ENCODE measurements at regions not wholly inside any gene's neighbourhood (a gene's known extent, or its start where the extent isn't known, plus 50 kb on each side); places are given as distances from the start of the nearest gene placed in this dataset.

- Histone ChIP-seq H3K27me3 (ENCODE audit: control insufficient read depth in 1 of 2, insufficient read depth in 2 of 2, low read length in 2 of 2) (no peaks in the 10 kb centered on the region), H3K9ac (ENCODE audit: low read depth in 1 of 2, low read length in 2 of 2) (no peak overlapping the region), H3K36me3 (ENCODE audit: control insufficient read depth in 1 of 2, insufficient read depth in 2 of 2, low read length in 2 of 2) (no peaks in the 10 kb centered on the region), H3K27ac (ENCODE audit: low read depth, low read length) (no peak overlapping the region), H3K9me3 (ENCODE audit: control insufficient read depth in 1 of 2, low read length in 2 of 2) (peaks cover 0 to 4% of the 10 kb centered on the region in 2 donors), H3K4me3 (ENCODE audit: low read depth in 1 of 2, low read length in 2 of 2) (no peak overlapping the region), H3K4me1 (ENCODE audit: control insufficient read depth in 1 of 2, insufficient read depth in 2 of 2, low read length in 2 of 2) (no peaks in the 10 kb centered on the region)
Measured at GRCh38 chr22:47781427-47782111, 1019.1 kb downstream of the TBC1D22A start.

GRCh38 chr22:47781024-47781423, 1018.6 kb downstream of the TBC1D22A start:
- no peak overlapping the region for H3K9ac ChIP-seq (ENCODE audit: low read depth in 1 of 2, low read length in 2 of 2)
- H3K27me3 ChIP-seq (ENCODE audit: control insufficient read depth in 1 of 2, insufficient read depth in 2 of 2, low read length in 2 of 2) = no peaks in the 10 kb centered on the region
- no peak overlapping the region for H3K27ac ChIP-seq (ENCODE audit: low read depth, low read length)
- peaks cover 0 to 4% of the 10 kb centered on the region in 2 donors for H3K9me3 ChIP-seq (ENCODE audit: control insufficient read depth in 1 of 2, low read length in 2 of 2)
- H3K36me3 ChIP-seq (ENCODE audit: control insufficient read depth in 1 of 2, insufficient read depth in 2 of 2, low read length in 2 of 2) = no peaks in the 10 kb centered on the region
- H3K4me1 ChIP-seq (ENCODE audit: control insufficient read depth in 1 of 2, insufficient read depth in 2 of 2, low read length in 2 of 2) = no peaks in the 10 kb centered on the region
- H3K4me3 ChIP-seq (ENCODE audit: low read depth in 1 of 2, low read length in 2 of 2) = no peak overlapping the region

- no peak overlapping the region for H3K4me3 ChIP-seq (ENCODE audit: low read depth in 1 of 2, low read length in 2 of 2)
- H3K9ac ChIP-seq (ENCODE audit: low read depth in 1 of 2, low read length in 2 of 2) = no peak overlapping the region
- H3K27ac ChIP-seq (ENCODE audit: low read depth, low read length) = no peak overlapping the region
- H3K27me3 ChIP-seq (ENCODE audit: control insufficient read depth in 1 of 2, insufficient read depth in 2 of 2, low read length in 2 of 2) = no peaks in the 10 kb centered on the region
- H3K9me3 ChIP-seq (ENCODE audit: control insufficient read depth in 1 of 2, low read length in 2 of 2) = peaks cover 0 to 4% of the 10 kb centered on the region in 2 donors
- no peaks in the 10 kb centered on the region for H3K36me3 ChIP-seq (ENCODE audit: control insufficient read depth in 1 of 2, insufficient read depth in 2 of 2, low read length in 2 of 2)
- H3K4me1 ChIP-seq (ENCODE audit: control insufficient read depth in 1 of 2, insufficient read depth in 2 of 2, low read length in 2 of 2) = no peaks in the 10 kb centered on the region
Measured at GRCh38 chr22:47780281-47780875, 1017.9 kb downstream of the TBC1D22A start.

GRCh38 chr22:47779474-47779873, 1017.0 kb downstream of the TBC1D22A start:
- H3K27me3 ChIP-seq (ENCODE audit: control insufficient read depth in 1 of 2, insufficient read depth in 2 of 2, low read length in 2 of 2) = no peaks in the 10 kb centered on the region
- no peaks in the 10 kb centered on the region for H3K9me3 ChIP-seq (ENCODE audit: control insufficient read depth in 1 of 2, low read length in 2 of 2)

GRCh38 chr22:47778160-47778658, 1015.8 kb downstream of the TBC1D22A start:
- no peaks in the 10 kb centered on the region for H3K27me3 ChIP-seq (ENCODE audit: control insufficient read depth in 1 of 2, insufficient read depth in 2 of 2, low read length in 2 of 2)
- no peak overlapping the region for H3K4me3 ChIP-seq (ENCODE audit: low read depth in 1 of 2, low read length in 2 of 2)
- no peak overlapping the region for H3K9ac ChIP-seq (ENCODE audit: low read depth in 1 of 2, low read length in 2 of 2)
- no peak overlapping the region for H3K27ac ChIP-seq (ENCODE audit: low read depth, low read length)
- no peaks in the 10 kb centered on the region for H3K4me1 ChIP-seq (ENCODE audit: control insufficient read depth in 1 of 2, insufficient read depth in 2 of 2, low read length in 2 of 2)
- no peaks in the 10 kb centered on the region for H3K36me3 ChIP-seq (ENCODE audit: control insufficient read depth in 1 of 2, insufficient read depth in 2 of 2, low read length in 2 of 2)
- H3K9me3 ChIP-seq (ENCODE audit: control insufficient read depth in 1 of 2, low read length in 2 of 2) = no peaks in the 10 kb centered on the region

More at GRCh38 chr22:47779474-47779873, 1017.0 kb downstream of the TBC1D22A start:
- no peak overlapping the region for H3K4me3 ChIP-seq (ENCODE audit: low read depth in 1 of 2, low read length in 2 of 2)
- H3K4me1 ChIP-seq (ENCODE audit: control insufficient read depth in 1 of 2, insufficient read depth in 2 of 2, low read length in 2 of 2) = no peaks in the 10 kb centered on the region
- no peak overlapping the region for H3K27ac ChIP-seq (ENCODE audit: low read depth, low read length)
- H3K9ac ChIP-seq (ENCODE audit: low read depth in 1 of 2, low read length in 2 of 2) = no peak overlapping the region
- no peaks in the 10 kb centered on the region for H3K36me3 ChIP-seq (ENCODE audit: control insufficient read depth in 1 of 2, insufficient read depth in 2 of 2, low read length in 2 of 2)

- Histone ChIP-seq H3K4me3 (ENCODE audit: low read depth in 1 of 2, low read length in 2 of 2) (no peak overlapping the region), H3K27me3 (ENCODE audit: control insufficient read depth in 1 of 2, insufficient read depth in 2 of 2, low read length in 2 of 2) (no peaks in the 10 kb centered on the region), H3K9ac (ENCODE audit: low read depth in 1 of 2, low read length in 2 of 2) (no peak overlapping the region), H3K4me1 (ENCODE audit: control insufficient read depth in 1 of 2, insufficient read depth in 2 of 2, low read length in 2 of 2) (no peaks in the 10 kb centered on the region), H3K9me3 (ENCODE audit: control insufficient read depth in 1 of 2, low read length in 2 of 2) (no peaks in the 10 kb centered on the region), H3K36me3 (ENCODE audit: control insufficient read depth in 1 of 2, insufficient read depth in 2 of 2, low read length in 2 of 2) (no peaks in the 10 kb centered on the region), H3K27ac (ENCODE audit: low read depth, low read length) (no peak overlapping the region)
Measured at GRCh38 chr22:47777426-47777825, 1015.0 kb downstream of the TBC1D22A start.

- H3K4me1 ChIP-seq (ENCODE audit: control insufficient read depth in 1 of 2, insufficient read depth in 2 of 2, low read length in 2 of 2) = no peaks in the 10 kb centered on the region
- H3K27me3 ChIP-seq (ENCODE audit: control insufficient read depth in 1 of 2, insufficient read depth in 2 of 2, low read length in 2 of 2) = no peaks in the 10 kb centered on the region
- H3K4me3 ChIP-seq (ENCODE audit: low read depth in 1 of 2, low read length in 2 of 2) = no peak overlapping the region
- H3K36me3 ChIP-seq (ENCODE audit: control insufficient read depth in 1 of 2, insufficient read depth in 2 of 2, low read length in 2 of 2) = no peaks in the 10 kb centered on the region
- no peak overlapping the region for H3K27ac ChIP-seq (ENCODE audit: low read depth, low read length)
- H3K9ac ChIP-seq (ENCODE audit: low read depth in 1 of 2, low read length in 2 of 2) = no peak overlapping the region
- H3K9me3 ChIP-seq (ENCODE audit: control insufficient read depth in 1 of 2, low read length in 2 of 2) = no peaks in the 10 kb centered on the region
Measured at GRCh38 chr22:47776329-47776728, 1013.9 kb downstream of the TBC1D22A start.

GRCh38 chr22:47775686-47776085, 1013.2 kb downstream of the TBC1D22A start:
- Histone ChIP-seq H3K9ac (ENCODE audit: low read depth in 1 of 2, low read length in 2 of 2) (no peak overlapping the region), H3K27ac (ENCODE audit: low read depth, low read length) (no peak overlapping the region), H3K4me3 (ENCODE audit: low read depth in 1 of 2, low read length in 2 of 2) (no peak overlapping the region), H3K36me3 (ENCODE audit: control insufficient read depth in 1 of 2, insufficient read depth in 2 of 2, low read length in 2 of 2) (no peaks in the 10 kb centered on the region), H3K4me1 (ENCODE audit: control insufficient read depth in 1 of 2, insufficient read depth in 2 of 2, low read length in 2 of 2) (no peaks in the 10 kb centered on the region), H3K27me3 (ENCODE audit: control insufficient read depth in 1 of 2, insufficient read depth in 2 of 2, low read length in 2 of 2) (no peaks in the 10 kb centered on the region), H3K9me3 (ENCODE audit: control insufficient read depth in 1 of 2, low read length in 2 of 2) (no peaks in the 10 kb centered on the region)

- no peaks in the 10 kb centered on the region for H3K4me1 ChIP-seq (ENCODE audit: control insufficient read depth in 1 of 2, insufficient read depth in 2 of 2, low read length in 2 of 2)
- no peak overlapping the region for H3K9ac ChIP-seq (ENCODE audit: low read depth in 1 of 2, low read length in 2 of 2)
- H3K27me3 ChIP-seq (ENCODE audit: control insufficient read depth in 1 of 2, insufficient read depth in 2 of 2, low read length in 2 of 2) = no peaks in the 10 kb centered on the region
- H3K27ac ChIP-seq (ENCODE audit: low read depth, low read length) = no peak overlapping the region
- no peaks in the 10 kb centered on the region for H3K9me3 ChIP-seq (ENCODE audit: control insufficient read depth in 1 of 2, low read length in 2 of 2)
- no peak overlapping the region for H3K4me3 ChIP-seq (ENCODE audit: low read depth in 1 of 2, low read length in 2 of 2)
- H3K36me3 ChIP-seq (ENCODE audit: control insufficient read depth in 1 of 2, insufficient read depth in 2 of 2, low read length in 2 of 2) = no peaks in the 10 kb centered on the region
Measured at GRCh38 chr22:47775191-47775590, 1012.7 kb downstream of the TBC1D22A start.

GRCh38 chr22:47773635-47774034, 1011.2 kb downstream of the TBC1D22A start:
- Histone ChIP-seq H3K36me3 (ENCODE audit: control insufficient read depth in 1 of 2, insufficient read depth in 2 of 2, low read length in 2 of 2) (no peaks in the 10 kb centered on the region), H3K27me3 (ENCODE audit: control insufficient read depth in 1 of 2, insufficient read depth in 2 of 2, low read length in 2 of 2) (no peaks in the 10 kb centered on the region), H3K9me3 (ENCODE audit: control insufficient read depth in 1 of 2, low read length in 2 of 2) (no peaks in the 10 kb centered on the region), H3K27ac (ENCODE audit: low read depth, low read length) (no peak overlapping the region), H3K9ac (ENCODE audit: low read depth in 1 of 2, low read length in 2 of 2) (no peak overlapping the region), H3K4me1 (ENCODE audit: control insufficient read depth in 1 of 2, insufficient read depth in 2 of 2, low read length in 2 of 2) (no peaks in the 10 kb centered on the region), H3K4me3 (ENCODE audit: low read depth in 1 of 2, low read length in 2 of 2) (no peak overlapping the region)

Measured in duodenal mucosa (tissue), 2 donors.